Non-pigmented ciliary epithelial cell (primary cell): ENCODE measurements at regions not wholly inside any gene's neighbourhood (a gene's known extent, or its start where the extent isn't known, plus 50 kb on each side); places are given as distances from the start of the nearest gene placed in this dataset.
A peak's percentile ranks its signal among the peaks of the same experiment; 100 is the strongest.

Experiments used
- DNase-seq: peaks from one replicate; pipeline ENCODE4 v3.0.0-alpha.2; 2010; ENCODE audit warnings: low read depth

GRCh38 chr11:122346006-122346405 is 230.0 kb upstream of the BLID start:
- DNase-seq, result no peak

GRCh38 chr11:122345586-122345985 is 229.6 kb upstream of the BLID start:
- DNase-seq, result no peak

GRCh38 chr11:122344215-122344614 is 228.2 kb upstream of the BLID start:
- peak; percentile 28 for DNase-seq

DNA sequence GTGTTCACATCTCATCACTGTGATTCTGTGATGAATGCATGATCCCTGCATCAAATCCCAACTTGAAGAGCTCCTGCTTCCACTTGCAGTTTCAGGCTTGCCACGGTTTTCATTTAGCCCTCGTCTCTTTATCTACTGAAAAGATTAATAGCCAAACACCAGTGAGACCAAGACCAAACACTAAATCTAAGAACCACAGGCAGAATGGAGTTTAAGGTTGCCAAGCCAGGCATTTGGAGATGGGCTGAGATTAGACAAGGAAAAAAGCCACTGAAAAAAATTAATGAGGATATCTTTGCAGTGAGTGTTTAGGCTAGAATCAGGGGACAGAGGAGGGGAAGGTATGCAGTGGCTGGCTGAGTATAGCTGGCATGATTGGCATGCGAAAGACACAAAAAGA is 227.2 kb upstream of the BLID start:
- no peak for DNase-seq

DNA sequence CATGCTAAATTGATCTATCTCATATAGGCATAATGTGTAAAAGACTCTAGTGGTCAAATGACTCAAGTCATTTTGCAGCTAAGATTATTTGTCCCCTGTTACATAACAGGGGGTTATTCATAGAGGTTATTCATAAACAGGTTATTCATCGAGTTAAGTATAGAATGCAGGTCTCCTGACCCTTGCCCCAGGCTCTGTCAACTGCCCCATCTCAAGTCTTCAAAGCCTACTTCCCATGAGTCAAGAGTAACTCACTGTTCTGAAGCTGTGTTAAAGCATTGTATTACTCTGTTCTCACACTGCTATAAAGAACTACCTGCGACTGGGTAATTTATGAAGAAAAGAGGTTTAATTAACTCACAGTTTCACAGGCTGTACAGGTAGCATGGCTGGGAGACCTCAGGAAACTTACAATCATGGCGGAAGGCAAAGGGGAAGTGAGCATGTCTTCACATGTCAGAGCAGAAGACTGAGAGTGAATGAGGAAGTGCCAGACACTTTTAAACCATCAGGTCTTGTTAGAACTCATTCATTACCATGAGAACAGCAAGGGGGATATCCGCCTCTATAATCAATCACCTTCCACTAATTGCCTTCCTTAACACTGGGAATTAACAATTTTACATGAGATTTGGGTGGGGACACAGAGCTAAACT is 226.2 kb upstream of the BLID start:
- DNase-seq, result no peak

- no peak for DNase-seq
These were observed 225.5 kb upstream of the BLID start for GRCh38 chr11:122341477-122341876.

- no peak for DNase-seq
These were observed 224.7 kb upstream of the BLID start for GRCh38 chr11:122340607-122341290.

GRCh38 chr11:122339436-122340060 is 223.5 kb upstream of the BLID start:
- no peak for DNase-seq

DNA sequence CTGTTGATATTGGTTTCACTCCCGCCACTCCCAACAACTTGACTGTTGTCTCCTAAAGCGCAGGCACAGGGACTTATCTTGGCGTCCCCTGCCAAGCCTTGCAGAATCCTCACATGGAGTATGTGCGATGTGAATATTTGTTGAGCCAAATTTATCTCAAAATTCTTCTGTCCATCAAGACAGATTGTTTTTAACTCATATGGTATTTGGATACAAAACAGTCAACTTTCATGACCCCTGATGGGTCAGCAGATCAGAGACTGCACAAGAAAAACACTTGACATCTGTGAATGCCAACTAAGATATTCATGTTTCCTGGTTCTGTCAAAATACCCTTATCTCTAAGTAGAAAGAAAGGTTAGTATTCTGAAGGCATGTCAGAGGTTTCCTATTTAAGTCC is 221.7 kb upstream of the BLID start:
- DNase-seq, result no peak

- DNase-seq, result no peak
These were observed 221.2 kb upstream of the BLID start for GRCh38 chr11:122337241-122337640.

DNA sequence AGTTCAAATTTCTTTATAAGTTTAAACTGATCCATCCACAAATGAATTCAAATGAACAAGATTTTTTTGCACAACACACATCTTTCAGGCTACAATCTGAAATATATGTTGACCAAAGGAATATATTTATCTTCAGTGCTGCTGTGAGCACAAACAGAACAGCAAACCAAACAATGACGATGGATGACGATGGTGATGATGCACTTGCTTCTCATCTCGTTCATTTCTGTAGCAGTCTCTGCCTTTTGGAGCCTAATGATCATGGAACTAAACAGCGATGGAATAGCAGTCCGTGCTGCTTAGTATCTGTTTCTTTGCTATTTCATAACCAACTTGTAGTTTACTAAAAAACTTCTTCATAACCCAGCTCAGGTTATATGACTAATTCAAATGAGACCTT is 220.7 kb upstream of the BLID start:
- DNase-seq, result no peak

- DNase-seq, result no peak
These were observed 218.7 kb upstream of the BLID start for GRCh38 chr11:122334546-122335339.

DNA sequence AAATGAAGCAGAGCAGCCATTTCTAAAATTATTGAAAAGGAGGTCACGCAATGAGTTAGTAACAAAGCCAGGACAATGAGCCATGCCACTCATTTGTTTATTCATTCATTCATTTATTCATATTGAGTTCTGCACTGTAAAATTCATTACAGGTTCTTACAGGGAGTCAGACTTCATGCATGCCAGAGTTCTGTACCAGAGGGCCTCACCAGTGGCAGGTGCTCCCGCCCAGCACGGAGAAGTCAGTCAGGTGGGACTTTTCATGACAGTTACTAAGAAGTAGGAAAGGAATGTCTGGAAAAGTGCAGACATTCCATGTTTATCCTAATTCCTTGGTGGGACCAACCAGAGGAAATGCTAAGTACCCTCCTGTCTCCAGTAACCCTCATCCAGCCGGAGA is 217.5 kb upstream of the BLID start:
- no peak for DNase-seq

DNA sequence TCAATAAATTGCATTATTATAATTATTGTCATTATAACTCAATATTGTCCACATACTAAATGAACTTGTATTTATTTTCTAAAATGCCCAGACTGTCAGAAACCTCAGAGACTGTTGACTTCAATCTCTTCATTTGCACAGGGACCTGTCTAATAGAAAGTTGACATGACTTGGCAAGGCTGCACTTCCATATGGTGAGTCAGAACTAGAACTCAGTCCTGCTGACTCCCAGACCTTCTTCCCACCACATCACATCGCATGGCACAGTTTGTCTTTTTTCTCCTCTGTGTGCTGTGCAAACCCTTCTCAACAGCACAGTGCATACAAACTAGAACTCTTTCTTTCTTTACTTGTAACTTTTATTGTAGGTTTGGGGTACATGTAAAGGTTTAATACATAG is 215.1 kb upstream of the BLID start:
- no peak for DNase-seq

GRCh38 chr11:122330279-122330965 is 214.4 kb upstream of the BLID start:
- no peak for DNase-seq

GRCh38 chr11:122327528-122327927 is 211.5 kb upstream of the BLID start:
- no peak for DNase-seq

DNA sequence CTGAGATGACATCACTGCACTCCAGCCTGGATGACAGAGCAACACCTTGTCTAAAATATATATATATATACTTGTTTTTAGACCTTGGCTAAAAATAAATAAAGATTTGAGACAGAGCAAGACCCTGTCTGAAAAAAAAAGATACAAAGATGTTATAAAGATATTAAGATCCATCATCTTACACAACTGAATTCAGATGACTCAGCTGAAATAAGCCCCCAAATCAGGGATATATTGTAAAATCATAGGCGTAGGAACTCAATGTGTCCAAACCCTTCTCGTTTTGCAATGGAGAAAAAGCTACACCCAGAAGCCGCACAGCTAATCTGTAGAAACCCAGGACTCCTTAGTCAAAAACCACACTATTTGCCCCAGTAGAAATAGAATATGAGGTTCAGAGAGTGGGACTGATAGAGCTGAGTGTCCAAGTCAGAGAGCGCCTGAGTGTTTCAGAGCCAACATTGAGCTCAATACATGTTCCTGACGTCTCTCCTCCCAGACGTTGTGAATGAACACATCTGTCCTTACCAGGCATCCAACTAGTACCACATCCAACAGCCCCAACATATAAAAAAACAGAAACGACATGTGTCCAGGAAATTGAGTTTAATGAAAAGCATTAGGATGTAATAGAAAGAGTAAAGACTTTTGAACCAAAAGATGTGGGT is 207.9 kb upstream of the BLID start:
- DNase-seq, result no peak

DNA sequence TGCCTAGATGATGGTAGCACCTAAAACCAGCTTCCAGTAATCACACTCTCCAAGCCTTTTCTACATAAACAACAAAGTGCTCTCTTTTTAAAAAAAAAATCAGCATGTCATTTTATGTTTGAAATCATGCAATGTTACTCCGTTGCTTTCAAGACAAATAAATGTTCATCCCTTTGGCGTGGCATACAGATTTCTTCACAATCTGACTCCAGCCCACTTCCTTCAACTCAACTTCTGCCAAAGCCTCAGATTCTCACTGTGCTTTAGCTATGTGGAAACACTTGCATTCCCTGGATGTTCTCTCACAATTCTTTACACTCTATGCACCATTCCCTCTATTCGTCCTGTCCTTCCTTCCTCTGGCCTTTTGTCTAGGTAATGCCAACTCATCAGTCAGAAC is 206.3 kb upstream of the BLID start:
- DNase-seq, result no peak

GRCh38 chr11:122320671-122321070 is 204.7 kb upstream of the BLID start:
- DNase-seq, result no peak

GRCh38 chr11:122319691-122320620 is 203.9 kb upstream of the BLID start:
- DNase-seq, result no peak
